ENCODE measurements at regions not wholly inside any gene's neighbourhood (a gene's known extent, or its start where the extent isn't known, plus 50 kb on each side); places are given as distances from the start of the nearest gene placed in this dataset.
"Not testable (repeated sequence)": the region's sequence is repeated elsewhere in the genome, so short reads cannot be mapped to it uniquely, and the experiment has no call there.

- no peak for TF ChIP-seq CTCF (IDR thresholded peaks at IDR 0.05; ENCODE audit: insufficient read depth, low read depth, low read length)
- DNase-seq (ENCODE audit: low read depth) = no peak
- no peak overlapping the region for H3K4me3 ChIP-seq (ENCODE audit: low read depth, low read length)
Observed at GRCh38 chr10:53537508-53537907, 764.9 kb upstream of the MBL2 start.

GRCh38 chr10:53536322-53536721 lies 763.7 kb upstream of the MBL2 start:
- H3K4me3 ChIP-seq (ENCODE audit: low read depth, low read length) = no peak overlapping the region
- no peak for TF ChIP-seq CTCF (IDR thresholded peaks at IDR 0.05; ENCODE audit: insufficient read depth, low read depth, low read length)
- DNase-seq (ENCODE audit: low read depth) = no peak

- no peak overlapping the region for H3K4me3 ChIP-seq (ENCODE audit: low read depth, low read length)
- no peak for DNase-seq (ENCODE audit: low read depth)
- TF ChIP-seq CTCF (IDR thresholded peaks at IDR 0.05; ENCODE audit: insufficient read depth, low read depth, low read length) = no peak
Observed at GRCh38 chr10:53534428-53534827, 761.8 kb upstream of the MBL2 start.

GRCh38 chr10:53528974-53529373 lies 756.4 kb upstream of the MBL2 start:
- no peak for TF ChIP-seq CTCF (IDR thresholded peaks at IDR 0.05; ENCODE audit: insufficient read depth, low read depth, low read length)
- no peak for DNase-seq (ENCODE audit: low read depth)
- no peak overlapping the region for H3K4me3 ChIP-seq (ENCODE audit: low read depth, low read length)

- DNase-seq (ENCODE audit: low read depth) = no peak
- TF ChIP-seq CTCF (IDR thresholded peaks at IDR 0.05; ENCODE audit: insufficient read depth, low read depth, low read length) = no peak
- no peak overlapping the region for H3K4me3 ChIP-seq (ENCODE audit: low read depth, low read length)
Observed at GRCh38 chr10:53521046-53521445, 748.5 kb upstream of the MBL2 start.

- no peak for DNase-seq (ENCODE audit: low read depth)
- TF ChIP-seq CTCF (IDR thresholded peaks at IDR 0.05; ENCODE audit: insufficient read depth, low read depth, low read length) = no peak
- no peak overlapping the region for H3K4me3 ChIP-seq (ENCODE audit: low read depth, low read length)
Observed at GRCh38 chr10:53508197-53508596, 735.6 kb upstream of the MBL2 start.

- not testable (repeated sequence) for DNase-seq (ENCODE audit: low read depth); H3K4me3 ChIP-seq (ENCODE audit: low read depth, low read length)
Observed at GRCh38 chr10:53504492-53504891, 731.9 kb upstream of the MBL2 start.
